ENCODE measurements at regions not wholly inside any gene's neighbourhood (a gene's known extent, or its start where the extent isn't known, plus 50 kb on each side); places are given as distances from the start of the nearest gene placed in this dataset.

GRCh38 chr4:12993923-12994322, 490.2 kb downstream of the RAB28 start:
- TF ChIP-seq, protein P1, sequence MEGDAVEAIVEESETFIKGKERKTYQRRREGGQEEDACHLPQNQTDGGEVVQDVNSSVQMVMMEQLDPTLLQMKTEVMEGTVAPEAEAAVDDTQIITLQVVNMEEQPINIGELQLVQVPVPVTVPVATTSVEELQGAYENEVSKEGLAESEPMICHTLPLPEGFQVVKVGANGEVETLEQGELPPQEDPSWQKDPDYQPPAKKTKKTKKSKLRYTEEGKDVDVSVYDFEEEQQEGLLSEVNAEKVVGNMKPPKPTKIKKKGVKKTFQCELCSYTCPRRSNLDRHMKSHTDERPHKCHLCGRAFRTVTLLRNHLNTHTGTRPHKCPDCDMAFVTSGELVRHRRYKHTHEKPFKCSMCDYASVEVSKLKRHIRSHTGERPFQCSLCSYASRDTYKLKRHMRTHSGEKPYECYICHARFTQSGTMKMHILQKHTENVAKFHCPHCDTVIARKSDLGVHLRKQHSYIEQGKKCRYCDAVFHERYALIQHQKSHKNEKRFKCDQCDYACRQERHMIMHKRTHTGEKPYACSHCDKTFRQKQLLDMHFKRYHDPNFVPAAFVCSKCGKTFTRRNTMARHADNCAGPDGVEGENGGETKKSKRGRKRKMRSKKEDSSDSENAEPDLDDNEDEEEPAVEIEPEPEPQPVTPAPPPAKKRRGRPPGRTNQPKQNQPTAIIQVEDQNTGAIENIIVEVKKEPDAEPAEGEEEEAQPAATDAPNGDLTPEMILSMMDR (IDR thresholded peaks at IDR 0.05) = no peak
- TF ChIP-seq POLR2A (IDR thresholded peaks at IDR 0.05) (no peak), POLR2AphosphoS5 (IDR thresholded peaks at IDR 0.05) (no peak)
